ENCODE measurements at regions not wholly inside any gene's neighbourhood (a gene's known extent, or its start where the extent isn't known, plus 50 kb on each side); places are given as distances from the start of the nearest gene placed in this dataset.

DNA sequence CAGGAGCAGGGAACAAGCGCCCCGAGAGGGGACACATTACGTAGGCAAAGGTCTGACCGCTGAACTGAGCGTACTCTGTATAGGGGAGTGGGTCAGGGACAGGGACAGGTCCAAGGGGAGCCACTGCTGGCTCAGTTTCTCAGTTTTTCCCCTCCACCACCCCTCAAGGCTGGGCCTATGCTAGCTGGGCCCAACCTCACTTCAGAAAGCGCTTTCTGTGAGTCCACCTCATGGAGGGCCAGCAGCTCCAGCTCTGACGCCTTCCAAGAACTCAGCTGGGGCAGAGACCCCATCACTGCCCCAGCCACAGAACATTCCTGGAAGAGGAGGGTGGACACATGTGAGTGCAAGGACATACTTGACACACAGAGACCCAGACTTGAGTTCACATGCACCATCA lies 242.0 kb downstream of the FOXD2 start:
- no peaks in the 10 kb centered on the region for H4K20me1 ChIP-seq (ENCODE audit: control insufficient read depth, extremely low read depth, insufficient read depth, low read length)
- H3K9me1 ChIP-seq (ENCODE audit: control insufficient read depth, extremely low read depth, insufficient read depth, low read length): no peaks in the 10 kb centered on the region
- H3K9me3 ChIP-seq (ENCODE audit: control insufficient read depth, low read depth, low read length): no peaks in the 10 kb centered on the region
- no peaks in the 10 kb centered on the region for H3K79me2 ChIP-seq (ENCODE audit: control insufficient read depth, insufficient read depth, low read length)
- TF ChIP-seq, protein P1, sequence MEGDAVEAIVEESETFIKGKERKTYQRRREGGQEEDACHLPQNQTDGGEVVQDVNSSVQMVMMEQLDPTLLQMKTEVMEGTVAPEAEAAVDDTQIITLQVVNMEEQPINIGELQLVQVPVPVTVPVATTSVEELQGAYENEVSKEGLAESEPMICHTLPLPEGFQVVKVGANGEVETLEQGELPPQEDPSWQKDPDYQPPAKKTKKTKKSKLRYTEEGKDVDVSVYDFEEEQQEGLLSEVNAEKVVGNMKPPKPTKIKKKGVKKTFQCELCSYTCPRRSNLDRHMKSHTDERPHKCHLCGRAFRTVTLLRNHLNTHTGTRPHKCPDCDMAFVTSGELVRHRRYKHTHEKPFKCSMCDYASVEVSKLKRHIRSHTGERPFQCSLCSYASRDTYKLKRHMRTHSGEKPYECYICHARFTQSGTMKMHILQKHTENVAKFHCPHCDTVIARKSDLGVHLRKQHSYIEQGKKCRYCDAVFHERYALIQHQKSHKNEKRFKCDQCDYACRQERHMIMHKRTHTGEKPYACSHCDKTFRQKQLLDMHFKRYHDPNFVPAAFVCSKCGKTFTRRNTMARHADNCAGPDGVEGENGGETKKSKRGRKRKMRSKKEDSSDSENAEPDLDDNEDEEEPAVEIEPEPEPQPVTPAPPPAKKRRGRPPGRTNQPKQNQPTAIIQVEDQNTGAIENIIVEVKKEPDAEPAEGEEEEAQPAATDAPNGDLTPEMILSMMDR (optimal IDR thresholded peaks at IDR 0.05 in 1 of 3, IDR thresholded peaks at IDR 0.05 in 1 of 3, conservative IDR thresholded peaks at IDR 0.05 in 1 of 3; ENCODE audit: extremely low read depth in 1 of 3, insufficient read depth in 2 of 3, low read length in 3 of 3): no peak
- no peak for TF ChIP-seq EZH2 (IDR thresholded peaks at IDR 0.05; ENCODE audit: low read length)
- H3K4me2 ChIP-seq (ENCODE audit: control insufficient read depth, extremely low read depth, insufficient read depth, low read depth, low read length): no peak overlapping the region
- no peak overlapping the region for H3K4me3 ChIP-seq (ENCODE audit: control insufficient read depth in 2 of 3, extremely low read depth in 1 of 3, insufficient read depth in 2 of 3, low read depth in 1 of 3, low read length in 3 of 3)
- H3K27ac ChIP-seq (ENCODE audit: control insufficient read depth, insufficient read depth, low read length): no peak overlapping the region
- no peak for DNase-seq (ENCODE audit: low read depth, low spot score)
- no peak overlapping the region for H3K9ac ChIP-seq (ENCODE audit: control insufficient read depth, extremely low read depth, insufficient read depth, low read length)
- no peak for FAIRE-seq
- dilution Hi-C loops (cut with MboI; ENCODE audit: extremely low pct_ligation_motif_present, low sequenced_read_pairs): no loop called here
- H3K36me3 ChIP-seq (ENCODE audit: control insufficient read depth in 2 of 2, extremely low read depth in 1 of 2, insufficient read depth in 2 of 2, low read length in 2 of 2): no peaks in the 10 kb centered on the region
- H2AFZ ChIP-seq (ENCODE audit: control insufficient read depth, low read length): no peak overlapping the region
- no peaks in the 10 kb centered on the region for H3K27me3 ChIP-seq (ENCODE audit: control insufficient read depth, extremely low read depth, insufficient read depth, low read length)
- H3K4me1 ChIP-seq (ENCODE audit: control insufficient read depth, extremely low read depth, insufficient read depth, low read length): no peaks in the 10 kb centered on the region

DNA sequence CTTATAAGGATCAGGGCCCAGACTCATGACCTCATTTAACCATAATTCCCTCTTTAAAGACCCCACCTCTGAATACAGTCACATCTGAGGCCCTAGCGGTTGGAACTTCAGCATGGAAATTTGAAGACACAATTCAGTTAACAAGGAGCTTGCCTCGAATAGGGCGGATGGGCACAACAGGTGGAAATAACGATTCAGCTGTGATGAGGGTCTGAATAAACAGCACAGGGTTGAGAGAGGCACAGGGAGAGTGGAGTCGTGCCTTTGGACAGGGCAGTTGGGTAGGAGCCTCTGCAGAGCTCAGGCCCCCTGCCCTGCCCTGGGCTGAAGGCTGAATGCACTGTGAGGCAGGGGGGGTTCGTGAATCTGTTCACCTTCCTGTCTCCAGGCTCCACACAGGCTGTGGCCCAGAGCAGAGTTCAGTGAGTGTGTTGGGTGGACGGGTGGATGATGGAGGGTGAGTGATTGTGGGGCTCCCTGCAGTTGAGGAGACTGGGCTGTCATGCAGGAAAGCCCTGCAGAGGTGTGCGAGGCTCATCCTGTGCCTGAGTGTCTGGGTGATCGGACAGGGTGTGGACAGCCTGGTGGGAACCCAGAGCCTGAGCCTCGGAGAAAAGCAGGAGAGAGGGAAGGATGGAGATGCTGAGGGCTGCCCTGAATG lies 243.1 kb downstream of the FOXD2 start:
- DNase-seq (ENCODE audit: low read depth, low spot score) (no peak), FAIRE-seq (no peak)
- TF ChIP-seq, protein P1 (optimal IDR thresholded peaks at IDR 0.05 in 1 of 3, IDR thresholded peaks at IDR 0.05 in 1 of 3, conservative IDR thresholded peaks at IDR 0.05 in 1 of 3; ENCODE audit: extremely low read depth in 1 of 3, insufficient read depth in 2 of 3, low read length in 3 of 3): no peak
- TF ChIP-seq EZH2 (IDR thresholded peaks at IDR 0.05; ENCODE audit: low read length): no peak

More for the DNA sequence above, 243.1 kb downstream of the FOXD2 start:
- Histone ChIP-seq H3K9ac (ENCODE audit: control insufficient read depth, extremely low read depth, insufficient read depth, low read length) (no peak overlapping the region), H3K4me1 (ENCODE audit: control insufficient read depth, extremely low read depth, insufficient read depth, low read length) (no peaks in the 10 kb centered on the region), H3K79me2 (ENCODE audit: control insufficient read depth, insufficient read depth, low read length) (no peaks in the 10 kb centered on the region), H4K20me1 (ENCODE audit: control insufficient read depth, extremely low read depth, insufficient read depth, low read length) (no peaks in the 10 kb centered on the region), H3K27me3 (ENCODE audit: control insufficient read depth, extremely low read depth, insufficient read depth, low read length) (no peaks in the 10 kb centered on the region), H3K9me3 (ENCODE audit: control insufficient read depth, low read depth, low read length) (no peaks in the 10 kb centered on the region), H3K36me3 (ENCODE audit: control insufficient read depth in 2 of 2, extremely low read depth in 1 of 2, insufficient read depth in 2 of 2, low read length in 2 of 2) (no peaks in the 10 kb centered on the region), H3K27ac (ENCODE audit: control insufficient read depth, insufficient read depth, low read length) (no peak overlapping the region), H3K9me1 (ENCODE audit: control insufficient read depth, extremely low read depth, insufficient read depth, low read length) (no peaks in the 10 kb centered on the region), H2AFZ (ENCODE audit: control insufficient read depth, low read length) (no peak overlapping the region), H3K4me2 (ENCODE audit: control insufficient read depth, extremely low read depth, insufficient read depth, low read depth, low read length) (no peak overlapping the region), H3K4me3 (ENCODE audit: control insufficient read depth in 2 of 3, extremely low read depth in 1 of 3, insufficient read depth in 2 of 3, low read depth in 1 of 3, low read length in 3 of 3) (no peak overlapping the region)
- dilution Hi-C loops (cut with MboI; ENCODE audit: extremely low pct_ligation_motif_present, low sequenced_read_pairs): no loop called here
